Umbilical cord (tissue), 1 donor: ENCODE measurements at regions not wholly inside any gene's neighbourhood (a gene's known extent, or its start where the extent isn't known, plus 50 kb on each side); places are given as distances from the start of the nearest gene placed in this dataset.
A peak's percentile ranks its signal among the peaks of the same experiment; 100 is the strongest.
"Not testable (repeated sequence)": the region's sequence is repeated elsewhere in the genome, so short reads cannot be mapped to it uniquely, and the experiment has no call there.

Experiments used
- DNase-seq: peaks from one replicate; pipeline ENCODE4 v3.0.0-alpha.2; 2015; ENCODE audit warnings: low spot score

- no peak for DNase-seq
Observed at GRCh38 chr10:125247576-125247975, 87.2 kb upstream of the CTBP2 start.

- no peak for DNase-seq
Observed at GRCh38 chr10:125243532-125244253, 83.3 kb upstream of the CTBP2 start.

GRCh38 chr10:125238682-125239081 is 78.3 kb upstream of the CTBP2 start:
- DNase-seq, result no peak

GRCh38 chr10:125236091-125236490 is 75.7 kb upstream of the CTBP2 start:
- no peak for DNase-seq

- DNase-seq, result no peak
Observed at GRCh38 chr10:125235093-125236069, 75.0 kb upstream of the CTBP2 start.

- DNase-seq, result not testable (repeated sequence)
Observed at GRCh38 chr10:125234576-125234975, 74.2 kb upstream of the CTBP2 start.

- DNase-seq, result no peak
Observed at GRCh38 chr10:125233726-125234125, 73.4 kb upstream of the CTBP2 start.

GRCh38 chr10:125232841-125233240 is 72.5 kb upstream of the CTBP2 start:
- DNase-seq, result no peak

GRCh38 chr10:125231813-125232475 is 71.6 kb upstream of the CTBP2 start:
- no peak for DNase-seq

- DNase-seq, result peak; percentile 82
Observed at GRCh38 chr10:125231116-125231812, 70.9 kb upstream of the CTBP2 start.

- DNase-seq, result no peak
Observed at GRCh38 chr10:125230251-125230650, 69.9 kb upstream of the CTBP2 start.

- not testable (repeated sequence) for DNase-seq
Observed at GRCh38 chr10:125228245-125228940, 68.0 kb upstream of the CTBP2 start.

GRCh38 chr10:125227546-125227945 is 67.2 kb upstream of the CTBP2 start:
- no peak for DNase-seq

GRCh38 chr10:125226823-125227222 is 66.5 kb upstream of the CTBP2 start:
- no peak for DNase-seq

GRCh38 chr10:125226005-125226404 is 65.6 kb upstream of the CTBP2 start:
- no peak for DNase-seq

- DNase-seq, result no peak
Observed at GRCh38 chr10:125225051-125225450, 64.7 kb upstream of the CTBP2 start.

- no peak for DNase-seq
Observed at GRCh38 chr10:125222515-125223308, 62.3 kb upstream of the CTBP2 start.

- DNase-seq, result no peak
Observed at GRCh38 chr10:125221716-125222115, 61.4 kb upstream of the CTBP2 start.

GRCh38 chr10:125219776-125220175 is 59.4 kb upstream of the CTBP2 start:
- DNase-seq, result no peak

GRCh38 chr10:125218967-125219366 is 58.6 kb upstream of the CTBP2 start:
- no peak for DNase-seq
